Stomach smooth muscle (tissue), 2 donors: ENCODE measurements at regions not wholly inside any gene's neighbourhood (a gene's known extent, or its start where the extent isn't known, plus 50 kb on each side); places are given as distances from the start of the nearest gene placed in this dataset.
"Not testable (repeated sequence)": the region's sequence is repeated elsewhere in the genome, so short reads cannot be mapped to it uniquely, and the experiment has no call there.

Experiments used
- H3K27ac ChIP-seq: one replicate; pipeline ENCODE4 v1.7.0; 2013; ENCODE audit warnings: mild to moderate bottlenecking, low read length, inconsistent platforms
- H3K27me3 ChIP-seq, 2 donors: one replicate each; pipeline ENCODE4 v1.7.0; 2013; ENCODE audit warnings: low read length in 2 of 2; ENCODE audit not compliant: insufficient read depth in 2 of 2, control insufficient read depth in 1 of 2
- H3K36me3 ChIP-seq, 2 donors: one replicate each; pipeline ENCODE4 v1.7.0; 2013; ENCODE audit warnings: low read length in 2 of 2; ENCODE audit not compliant: control insufficient read depth in 2 of 2, insufficient read depth in 2 of 2
- H3K4me1 ChIP-seq: one replicate; pipeline ENCODE4 v1.7.0; 2013; ENCODE audit warnings: low read length; ENCODE audit not compliant: control insufficient read depth, insufficient read depth
- H3K4me3 ChIP-seq, 2 donors: one replicate each; pipeline ENCODE4 v1.7.0; 2013; ENCODE audit warnings: low read length in 2 of 2
- H3K9ac ChIP-seq, 2 donors: one replicate each; pipeline ENCODE4 v1.7.0; 2013; ENCODE audit warnings: low read length in 2 of 2, mild to moderate bottlenecking in 1 of 2
- H3K9me3 ChIP-seq, 2 donors: one replicate each; pipeline ENCODE4 v1.7.0; 2013; ENCODE audit warnings: low read length in 2 of 2; ENCODE audit not compliant: control insufficient read depth in 2 of 2
- donor health status: healthy.
- donor health status: Pancreatic carcinoma.

- no peaks in the 10 kb centered on the region for H3K27me3 ChIP-seq
- H3K36me3 ChIP-seq, result no peaks in the 10 kb centered on the region
- H3K9me3 ChIP-seq, result peaks cover 4 to 7% of the 10 kb centered on the region in 2 donors
- H3K4me3 ChIP-seq, result no peak overlapping the region
- H3K4me1 ChIP-seq, result no peaks in the 10 kb centered on the region
- H3K27ac ChIP-seq, result no peak overlapping the region
- no peak overlapping the region for H3K9ac ChIP-seq
Measured at GRCh38 chr1:232743999-232744398, 61.2 kb upstream of the MAP10 start.

GRCh38 chr1:232744847-232745246, 60.4 kb upstream of the MAP10 start:
- Histone ChIP-seq H3K4me3 (no peak overlapping the region), H3K27ac (no peak overlapping the region), H3K27me3 (no peaks in the 10 kb centered on the region)

DNA sequence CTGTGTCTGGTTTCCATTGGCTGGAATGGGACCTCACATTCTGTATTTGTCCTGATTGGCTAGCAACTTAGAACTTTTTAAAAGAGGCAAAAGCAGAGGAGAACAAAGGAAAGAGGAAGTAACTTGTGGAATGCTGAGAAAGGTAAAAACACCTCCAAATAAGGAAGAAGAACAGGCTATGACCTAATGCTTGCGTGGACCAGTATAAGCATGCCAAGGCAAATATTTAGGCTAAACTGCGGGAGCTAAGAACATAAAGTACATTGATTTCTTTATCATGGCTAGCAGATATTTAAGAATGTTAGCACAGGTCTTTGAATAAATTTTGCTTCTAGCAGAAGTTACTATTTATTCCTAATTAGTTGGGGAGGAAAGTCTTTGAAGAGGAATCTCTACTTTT, 59.5 kb upstream of the MAP10 start:
- not testable (repeated sequence) for H3K27me3 ChIP-seq, H3K4me1 ChIP-seq, H3K9ac ChIP-seq, H3K27ac ChIP-seq, H3K4me3 ChIP-seq, H3K36me3 ChIP-seq
- peaks cover 6 to 13% of the 10 kb centered on the region in 2 donors for H3K9me3 ChIP-seq

More at GRCh38 chr1:232744847-232745246, 60.4 kb upstream of the MAP10 start:
- no peaks in the 10 kb centered on the region for H3K36me3 ChIP-seq
- peaks cover 6 to 13% of the 10 kb centered on the region in 2 donors for H3K9me3 ChIP-seq
- H3K9ac ChIP-seq, result no peak overlapping the region
- H3K4me1 ChIP-seq, result no peaks in the 10 kb centered on the region

DNA sequence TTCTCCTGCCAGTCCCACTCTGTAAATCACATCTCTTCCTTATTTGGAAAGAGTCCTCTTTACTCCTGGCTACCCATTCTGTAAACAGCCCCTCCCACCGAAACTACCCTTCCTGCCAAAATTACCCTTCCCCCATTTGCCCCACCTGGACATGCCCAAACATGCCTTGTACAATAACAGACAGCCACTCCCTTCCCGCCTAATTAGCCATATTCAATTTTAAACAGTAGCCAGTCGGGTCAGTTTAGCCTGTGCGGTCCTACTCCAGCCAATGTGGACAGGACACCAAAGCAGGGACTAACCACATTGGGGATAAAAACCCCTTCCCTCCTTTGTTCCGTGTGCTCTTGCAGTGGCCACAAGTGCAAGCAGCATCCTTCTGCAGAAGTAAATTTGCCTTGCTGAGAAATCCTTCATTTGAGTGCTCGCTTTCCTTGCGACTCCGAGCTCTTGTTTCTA, 56.3 kb upstream of the MAP10 start:
- Histone ChIP-seq H3K27ac (no peak overlapping the region), H3K4me3 (no peak overlapping the region), H3K9me3 (peaks cover 6 to 13% of the 10 kb centered on the region in 2 donors), H3K9ac (no peak overlapping the region), H3K27me3 (no peaks in the 10 kb centered on the region), H3K36me3 (no peaks in the 10 kb centered on the region), H3K4me1 (no peaks in the 10 kb centered on the region)

DNA sequence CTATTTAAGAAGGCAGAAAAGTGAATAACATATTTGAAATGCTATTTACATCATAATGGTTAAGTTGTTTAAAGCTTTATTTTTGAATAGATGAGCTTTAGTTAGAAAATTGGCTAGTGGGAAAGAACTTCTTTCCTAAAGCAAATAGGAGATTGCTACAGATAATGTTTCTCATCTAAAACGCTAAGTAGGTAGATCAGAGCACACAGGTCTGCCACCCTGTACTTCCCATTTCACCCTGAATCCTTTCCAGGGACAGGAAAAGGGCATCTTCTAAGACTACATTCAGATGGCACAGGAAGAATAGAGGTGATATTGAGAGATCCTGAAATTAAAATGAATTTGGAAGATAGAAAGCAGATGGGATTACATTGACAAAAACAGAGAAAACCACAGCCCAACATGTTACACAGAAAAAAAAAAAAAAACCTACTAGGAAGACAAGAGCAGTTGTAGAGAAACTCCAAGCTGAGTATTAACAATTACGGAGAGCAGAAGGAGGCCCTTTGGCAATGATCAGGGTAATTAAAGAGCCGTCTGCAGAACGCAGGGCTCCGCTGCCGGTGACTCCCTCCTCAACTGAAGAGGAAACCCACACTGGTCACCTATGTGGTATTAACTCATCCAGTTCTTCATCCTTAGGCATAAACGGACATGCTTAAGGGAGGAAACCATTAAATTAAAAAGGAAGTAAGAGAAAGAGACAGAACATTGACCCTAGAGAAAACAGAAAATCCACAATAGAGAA, 53.6 kb upstream of the MAP10 start:
- H3K9ac ChIP-seq, result no peak overlapping the region
- no peaks in the 10 kb centered on the region for H3K27me3 ChIP-seq
- H3K27ac ChIP-seq, result no peak overlapping the region
- peaks cover 6 to 13% of the 10 kb centered on the region in 2 donors for H3K9me3 ChIP-seq
- H3K4me1 ChIP-seq, result no peaks in the 10 kb centered on the region
- H3K4me3 ChIP-seq, result no peak overlapping the region
- no peaks in the 10 kb centered on the region for H3K36me3 ChIP-seq

DNA sequence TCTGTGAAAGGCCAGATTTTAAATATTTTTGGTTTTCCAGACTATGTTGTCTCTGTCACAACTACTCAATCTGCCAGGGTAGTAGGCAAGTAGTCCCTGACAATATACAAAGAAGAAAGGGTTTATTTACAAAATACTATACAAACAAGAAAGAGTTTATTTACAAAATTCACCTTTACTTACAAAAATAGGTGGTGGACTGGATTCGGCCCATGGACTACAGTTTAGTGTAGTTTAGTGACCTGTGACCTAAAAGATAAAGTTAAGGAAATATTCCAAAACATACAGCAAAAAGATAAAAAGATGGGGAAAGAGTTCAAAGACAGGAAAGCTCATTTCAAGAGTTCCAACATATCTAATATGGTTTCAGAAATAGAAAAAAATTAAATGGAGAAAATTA, 52.9 kb upstream of the MAP10 start:
- no peaks in the 10 kb centered on the region for H3K36me3 ChIP-seq
- no peaks in the 10 kb centered on the region for H3K27me3 ChIP-seq
- peaks cover 6 to 13% of the 10 kb centered on the region in 2 donors for H3K9me3 ChIP-seq
- no peak overlapping the region for H3K4me3 ChIP-seq
- H3K27ac ChIP-seq, result no peak overlapping the region
- H3K9ac ChIP-seq, result no peak overlapping the region
- H3K4me1 ChIP-seq, result no peaks in the 10 kb centered on the region

GRCh38 chr1:232754930-232755329, 50.3 kb upstream of the MAP10 start:
- H3K27ac ChIP-seq, result no peak overlapping the region
- no peaks in the 10 kb centered on the region for H3K9me3 ChIP-seq
- H3K4me3 ChIP-seq, result no peak overlapping the region
- H3K27me3 ChIP-seq, result no peaks in the 10 kb centered on the region
- no peak overlapping the region for H3K9ac ChIP-seq
- H3K36me3 ChIP-seq, result no peaks in the 10 kb centered on the region
- no peaks in the 10 kb centered on the region for H3K4me1 ChIP-seq
